IMR-90 (cell line): ENCODE measurements at regions not wholly inside any gene's neighbourhood (a gene's known extent, or its start where the extent isn't known, plus 50 kb on each side); places are given as distances from the start of the nearest gene placed in this dataset.

Experiments
- ATAC-seq: fragments of 200-7000 bp; cut with Tn5 transposase; 2 replicates; pipeline ENCODE4 v1.9.1; 2020; ENCODE audit warnings: low read depth, mild to moderate bottlenecking, moderate library complexity
- BruUV-seq: library from RNA; stranded (reverse); fragments of 400-500 nt; replicated peaks from 2 replicates; lab custom pipeline; 2021; lab: Mats Ljungman, UMichigan
- CTCF ChIA-PET: fragments of 300-600 bp; formaldehyde crosslinking; extraction: SDS; loops from one replicate; lab custom pipeline; 2021; ENCODE audit warnings: antibody characterized with exemption; lab: Yijun Ruan, JAX
- POLR2A ChIA-PET: fragments of 300-600 bp; sonication (Branson Sonifier 250); formaldehyde crosslinking; loops from one replicate; lab custom pipeline; 2022; ENCODE audit warnings: antibody characterized with exemption; ENCODE audit not compliant: unreplicated experiment; lab: Charles Lee
- DNase-seq: peaks from one replicate; pipeline ENCODE4 v3.0.0; 2013
- H2AFZ ChIP-seq: replicated peaks from 2 replicates; pipeline ENCODE3; 2013; ENCODE audit warnings: low read length, mild to moderate bottlenecking; ENCODE audit not compliant: poor library complexity
- H2AK5ac ChIP-seq: 2 replicates; pipeline ENCODE4 v1.6.1; 2013; ENCODE audit warnings: low read depth, low read length, inconsistent platforms
- H2AK9ac ChIP-seq: replicated peaks from 2 replicates; pipeline ENCODE3; 2013; ENCODE audit warnings: mild to moderate bottlenecking, low read depth, low read length, moderate library complexity; ENCODE audit not compliant: poor library complexity
- H2BK120ac ChIP-seq: 2 replicates; pipeline ENCODE4 v1.6.1; 2013; ENCODE audit warnings: low read depth, low read length, inconsistent platforms
- H2BK15ac ChIP-seq: 3 replicates; pipeline ENCODE4 v1.6.1; 2013; ENCODE audit warnings: low read depth, low read length, inconsistent platforms
- H2BK20ac ChIP-seq: 2 replicates; pipeline ENCODE4 v1.6.1; 2013; ENCODE audit warnings: low read depth, mild to moderate bottlenecking, inconsistent platforms, low read length, moderate library complexity
- H2BK5ac ChIP-seq: 2 replicates; pipeline ENCODE4 v1.6.1; 2013; ENCODE audit warnings: mild to moderate bottlenecking, low read depth, low read length, inconsistent platforms; ENCODE audit not compliant: poor library complexity, severe bottlenecking
- H3K14ac ChIP-seq: replicated peaks from 2 replicates; pipeline ENCODE4 v1.6.1; 2013; ENCODE audit warnings: low read depth, low read length, inconsistent platforms
- H3K18ac ChIP-seq: 2 replicates; pipeline ENCODE4 v1.6.1; 2013; ENCODE audit warnings: low read depth, low read length, control low read depth
- H3K23ac ChIP-seq: 2 replicates; pipeline ENCODE4 v1.6.1; 2013; ENCODE audit warnings: low read depth, low read length, inconsistent platforms
- H3K27ac ChIP-seq: 2 replicates; pipeline ENCODE4 v1.5.1; 2013; ENCODE audit warnings: mild to moderate bottlenecking, control low read depth, low read length; ENCODE audit not compliant: insufficient read depth
- H3K27me3 ChIP-seq: 2 replicates; pipeline ENCODE4 v1.6.1; 2013; ENCODE audit warnings: low read length; ENCODE audit not compliant: control insufficient read depth, insufficient read depth
- H3K36me3 ChIP-seq: 2 replicates; pipeline ENCODE4 v1.6.1; 2013; ENCODE audit warnings: low read length, mixed read lengths; ENCODE audit not compliant: control insufficient read depth, insufficient read depth
- H3K4ac ChIP-seq: 2 replicates; pipeline ENCODE4 v1.6.1; 2013; ENCODE audit warnings: low read depth, low read length, inconsistent platforms
- H3K4me1 ChIP-seq: 2 replicates; pipeline ENCODE4 v1.6.1; 2013; ENCODE audit warnings: low read length, mixed read lengths; ENCODE audit not compliant: control insufficient read depth, insufficient read depth
- H3K4me2 ChIP-seq: 2 replicates; pipeline ENCODE4 v1.6.1; 2013; ENCODE audit warnings: low read depth, mild to moderate bottlenecking, control low read depth, low read length, moderate library complexity
- H3K4me3 ChIP-seq: 2 replicates; pipeline ENCODE4 v1.5.1; 2013; ENCODE audit warnings: low read depth, mild to moderate bottlenecking, control low read depth, low read length, moderate library complexity; ENCODE audit not compliant: insufficient read depth
- H3K56ac ChIP-seq: 2 replicates; pipeline ENCODE4 v1.6.1; 2013; ENCODE audit warnings: low read length, inconsistent platforms; ENCODE audit not compliant: insufficient read depth; ENCODE audit errors: extremely low read depth
- H3K79me1 ChIP-seq, 2 experiments: 2 replicates each; pipeline ENCODE4 v1.6.1; 2013; ENCODE audit warnings: low read length in 2 of 2, inconsistent platforms in 1 of 2, low read depth in 1 of 2
- H3K9ac ChIP-seq: 2 replicates; pipeline ENCODE4 v1.6.1; 2013; ENCODE audit warnings: low read depth, low read length, control low read depth
- H3K9me1 ChIP-seq: 2 replicates; pipeline ENCODE4 v1.6.1; 2013; ENCODE audit warnings: low read length, inconsistent platforms; ENCODE audit not compliant: insufficient read depth
- H3K9me3 ChIP-seq: 2 replicates; pipeline ENCODE4 v1.6.1; 2013; ENCODE audit warnings: low read length; ENCODE audit not compliant: control insufficient read depth, insufficient read depth
- H4K20me1 ChIP-seq: 2 replicates; pipeline ENCODE4 v1.6.1; 2013; ENCODE audit warnings: low read length, inconsistent platforms; ENCODE audit not compliant: insufficient read depth
- H4K5ac ChIP-seq: 2 replicates; pipeline ENCODE4 v1.6.1; 2013; ENCODE audit warnings: mild to moderate bottlenecking, low read depth, low read length, control low read depth
- H4K8ac ChIP-seq, 2 experiments: 2 replicates each; pipeline ENCODE4 v1.6.1; 2013; ENCODE audit warnings: low read depth in 2 of 2, low read length in 2 of 2, control low read depth in 1 of 2, inconsistent platforms in 1 of 2
- H4K91ac ChIP-seq: 2 replicates; pipeline ENCODE4 v1.6.1; 2013; ENCODE audit warnings: low read depth, low read length, inconsistent platforms; ENCODE audit not compliant: insufficient read depth
- BHLHE40 ChIP-seq: fragments of 150-350 bp; IDR thresholded peaks from 2 replicates; pipeline ENCODE4 v1.6.1; 2016; ENCODE audit warnings: mild to moderate bottlenecking, low read depth, low read length
- CTCF ChIP-seq: conservative IDR thresholded peaks from 2 replicates; pipeline ENCODE4 v1.5.1; 2012; ENCODE audit warnings: mild to moderate bottlenecking, low read depth, low read length, improper control_type of control experiment
- MAZ ChIP-seq: IDR thresholded peaks from 2 replicates; pipeline ENCODE4 v1.6.1; 2012; ENCODE audit warnings: low read depth, mild to moderate bottlenecking, low read length, improper control_type of control experiment, moderate library complexity, borderline replicate concordance
- POLR2A ChIP-seq: IDR thresholded peaks from 2 replicates; pipeline ENCODE4 v1.6.1; 2012; ENCODE audit warnings: mild to moderate bottlenecking, low read depth, low read length
- SMC3 ChIP-seq: fragments of 150-350 bp; IDR thresholded peaks from 2 replicates; pipeline ENCODE4 v1.6.1; 2016; ENCODE audit warnings: low read depth, mild to moderate bottlenecking, antibody characterized with exemption, low read length, moderate library complexity
- USF2 ChIP-seq: fragments of 150-350 bp; IDR thresholded peaks from 2 replicates; pipeline ENCODE4 v1.6.1; 2017; ENCODE audit warnings: mild to moderate bottlenecking, antibody characterized with exemption, low read length, low read depth
- WGBS, 2 experiments: methylation state at CpG; one replicate each; pipeline versions ENCODE4 v1.1.5 to v1.1.7; 2013; ENCODE audit warnings: missing lambda C conversion rate in 2 of 2; ENCODE audit not compliant: insufficient read length in 1 of 2; ENCODE audit errors: extremely low coverage in 2 of 2; 5-methylcytosine and 5-hydroxymethylcytosine counted together
- dilution Hi-C: fragments of 300-500 bp; cut with HindIII; formaldehyde crosslinking; loops from one replicate; pipeline ENCODE4 v1.14.3; 2018; ENCODE audit warnings: low sequenced_read_pairs; ENCODE audit not compliant: unreplicated experiment
- in situ Hi-C: fragments of 300-500 bp; cut with MboI; formaldehyde crosslinking; loops from 3 replicates; pipeline ENCODE4 v1.14.3; 2019; ENCODE audit warnings: low sequenced_read_pairs, inconsistent platforms, mixed read lengths
- intact Hi-C: fragments of 100-400 bp; cut with micrococcal nuclease; formaldehyde crosslinking; loops from 2 replicates; pipeline ENCODE4 v1.10.0; 2022

- Histone ChIP-seq H3K14ac (no peak overlapping the region), H2BK20ac (no peak overlapping the region), H3K9ac (no peak overlapping the region), H2AK9ac (no peak overlapping the region), H3K36me3 (no peaks in the 10 kb centered on the region), H3K9me3 (no peaks in the 10 kb centered on the region), H2BK15ac (no peak overlapping the region), H3K56ac (no peak overlapping the region), H3K27ac (no peak overlapping the region), H3K18ac (no peak overlapping the region), H3K4ac (no peak overlapping the region), H3K9me1 (no peaks in the 10 kb centered on the region), H2AK5ac (no peak overlapping the region), H4K5ac (no peak overlapping the region), H3K4me1 (no peaks in the 10 kb centered on the region), H2BK5ac (no peak overlapping the region), H4K20me1 (no peaks in the 10 kb centered on the region), H3K4me2 (no peak overlapping the region), H3K23ac (no peak overlapping the region), H3K4me3 (no peak overlapping the region), H2BK120ac (no peak overlapping the region), H4K8ac (no peak overlapping the region), H4K91ac (no peak overlapping the region), H3K27me3 (peaks cover 42% of the 10 kb centered on the region), H2AFZ (no peak overlapping the region), H3K79me1 (no peaks in the 10 kb centered on the region)
- no peak for DNase-seq
- intact Hi-C loops: no loop called here
- dilution Hi-C loops: no loop called here
- no peak for ATAC-seq
- no TSS peak for BruUV-seq
- ChIA-PET CTCF (no interaction called here), POLR2A (no interaction called here)
- no peak for TF ChIP-seq SMC3
- no peak for TF ChIP-seq CTCF
- no peak for TF ChIP-seq BHLHE40
- no peak for TF ChIP-seq POLR2A
- no peak for TF ChIP-seq USF2
- no peak for TF ChIP-seq MAZ
- no CpG with 5 or more reads among the region's 1 CpG for WGBS, 2 experiments
- in situ Hi-C loops: no loop called here
Measured at GRCh38 chr11:11084337-11084736, 226.5 kb upstream of the ZBED5 start.
